HG03066 (cell line): ENCODE measurements at regions not wholly inside any gene's neighbourhood (a gene's known extent, or its start where the extent isn't known, plus 50 kb on each side); places are given as distances from the start of the nearest gene placed in this dataset.

Experiments
- ATAC-seq: cut with Tn5 transposase; IDR thresholded peaks from one replicate; pipeline ENCODE4 v1.9.1; 2021; ENCODE audit warnings: low read depth; ENCODE audit not compliant: unreplicated experiment

- no peak for ATAC-seq
Observed at GRCh38 chr22:49184736-49185135, 642.9 kb downstream of the BRD1 start.

- no peak for ATAC-seq
Observed at GRCh38 chr22:49183826-49184216, 643.9 kb downstream of the BRD1 start.

- no peak for ATAC-seq
Observed at GRCh38 chr22:49183208-49183825, 644.4 kb downstream of the BRD1 start.

GRCh38 chr22:49182416-49182815 lies 645.3 kb downstream of the BRD1 start:
- no peak for ATAC-seq

GRCh38 chr22:49181942-49182341 lies 645.7 kb downstream of the BRD1 start:
- no peak for ATAC-seq

GRCh38 chr22:49181431-49181830 lies 646.2 kb downstream of the BRD1 start:
- ATAC-seq: no peak

- no peak for ATAC-seq
Observed at GRCh38 chr22:49180683-49181024, 647.0 kb downstream of the BRD1 start.

GRCh38 chr22:49179886-49180682 lies 647.6 kb downstream of the BRD1 start:
- no peak for ATAC-seq

GRCh38 chr22:49179175-49179574 lies 648.5 kb downstream of the BRD1 start:
- no peak for ATAC-seq

- no peak for ATAC-seq
Observed at GRCh38 chr22:49178246-49179005, 649.2 kb downstream of the BRD1 start.

GRCh38 chr22:49177666-49178065 lies 650.0 kb downstream of the BRD1 start:
- no peak for ATAC-seq

- ATAC-seq: no peak
Observed at GRCh38 chr22:49176956-49177355, 650.7 kb downstream of the BRD1 start.

- no peak for ATAC-seq
Observed at GRCh38 chr22:49170053-49170452, 657.6 kb downstream of the BRD1 start.

- no peak for ATAC-seq
Observed at GRCh38 chr22:49169074-49169744, 658.5 kb downstream of the BRD1 start.

GRCh38 chr22:49168219-49168813 lies 659.4 kb downstream of the BRD1 start:
- no peak for ATAC-seq

GRCh38 chr22:49166746-49167145 lies 660.9 kb downstream of the BRD1 start:
- no peak for ATAC-seq

GRCh38 chr22:49166211-49166610 lies 661.5 kb downstream of the BRD1 start:
- no peak for ATAC-seq

- no peak for ATAC-seq
Observed at GRCh38 chr22:49164773-49165320, 662.8 kb downstream of the BRD1 start.

GRCh38 chr22:49163960-49164690 lies 663.5 kb downstream of the BRD1 start:
- no peak for ATAC-seq
